ENCODE measurements at regions not wholly inside any gene's neighbourhood (a gene's known extent, or its start where the extent isn't known, plus 50 kb on each side); places are given as distances from the start of the nearest gene placed in this dataset.
A peak's percentile ranks its signal among the peaks of the same experiment; 100 is the strongest.

GRCh38 chr10:63738410-63738809 lies 217.2 kb downstream of the REEP3 start:
- Histone ChIP-seq H4K20me1 (replicated peaks; ENCODE audit: insufficient read depth) (no peaks in the 10 kb centered on the region), H3K27me3 (ENCODE audit: insufficient read depth) (no peaks in the 10 kb centered on the region), H3K9me2 (ENCODE audit: insufficient read depth) (no peaks in the 10 kb centered on the region), H3K4me2 (no peak overlapping the region), H3F3A (replicated peaks; ENCODE audit: low read depth) (0 out of 2 replicates have a peak, but pooled peaks cover 4% of the 10 kb centered on the region), H3K4me3 (no peak overlapping the region), H3K36me3 (ENCODE audit: insufficient read depth) (no peaks in the 10 kb centered on the region), H3K27ac (ENCODE audit: low read depth) (no peak overlapping the region), H2AFZ (no peak overlapping the region; the same call in 1 of the 2 replicates), H3K79me2 (replicated peaks; ENCODE audit: insufficient read depth) (no peaks in the 10 kb centered on the region), H3K4me1 (ENCODE audit: insufficient read depth) (no peaks in the 10 kb centered on the region)
- ATAC-seq: no peak
- Mint-ChIP-seq H3K27ac (no peak overlapping the region), H3K4me1 (peaks cover 4% of the 10 kb centered on the region), H3K4me3 (no peak overlapping the region), H3K9me3 (no peaks in the 10 kb centered on the region), H3K36me3 (ENCODE audit: low read depth) (no peaks in the 10 kb centered on the region), H3K27me3 (ENCODE audit: insufficient read depth, low read depth, poor library complexity) (no peaks in the 10 kb centered on the region)
- no peak for DNase-seq (ENCODE audit: low spot score)
- no peak for TF ChIP-seq CREB1 (CRISPR knock-in tag; IDR thresholded peaks at IDR 0.05; ENCODE audit: low read depth)
- TF ChIP-seq JUNB (IDR thresholded peaks at IDR 0.05; ENCODE audit: unreplicated experiment): no peak
- TF ChIP-seq POLR2AphosphoS5 (IDR thresholded peaks at IDR 0.05; ENCODE audit: low read depth): no peak
- TF ChIP-seq EZH2phosphoT487 (IDR thresholded peaks at IDR 0.05; ENCODE audit: unreplicated experiment): no peak
- no peak for TF ChIP-seq NANOG (IDR thresholded peaks at IDR 0.05; ENCODE audit: borderline replicate concordance)
- TF ChIP-seq EZH2 (IDR thresholded peaks at IDR 0.05; ENCODE audit: low read depth, unreplicated experiment): no peak
- TF ChIP-seq ZNF114 (CRISPR knock-in tag; IDR thresholded peaks at IDR 0.05): no peak

DNA sequence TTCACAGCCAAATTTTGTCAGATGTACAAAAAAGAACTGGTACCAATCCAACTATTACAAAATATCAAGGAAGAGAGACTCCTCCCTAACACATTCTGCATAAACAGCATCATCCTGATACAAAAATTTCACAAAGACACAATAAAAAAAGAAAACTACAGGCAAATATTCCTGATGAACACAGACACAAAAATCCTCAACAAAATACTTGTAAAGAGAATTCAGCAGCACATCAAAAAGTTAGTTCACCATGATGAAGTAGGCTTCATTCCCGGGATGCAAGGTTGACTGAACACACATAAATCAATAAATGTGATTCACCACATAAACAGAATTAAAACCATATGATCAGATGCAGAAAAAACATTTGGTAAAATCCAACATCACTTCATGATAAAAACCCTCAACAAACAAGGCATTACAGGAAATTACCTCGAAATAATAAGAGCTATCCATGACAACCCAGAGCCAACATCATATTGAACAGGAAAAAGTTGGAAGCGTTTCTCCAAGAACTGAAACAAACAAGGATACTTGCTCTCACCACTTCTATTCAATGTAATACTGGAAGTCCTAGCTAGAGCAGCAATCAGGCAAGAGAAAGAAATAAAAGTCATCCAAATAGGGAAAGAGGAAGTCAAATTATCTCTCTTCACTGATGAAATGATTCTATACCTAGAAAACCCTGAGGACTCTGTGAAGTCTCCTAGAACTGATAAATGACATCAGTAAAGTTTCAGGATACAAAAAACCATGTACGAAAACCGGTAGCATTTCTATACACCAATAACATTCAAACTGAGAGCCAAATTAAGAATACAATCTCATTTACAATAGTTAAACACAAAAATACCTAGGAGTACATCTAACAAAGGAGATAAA lies 223.1 kb downstream of the REEP3 start:
- H3K79me2 ChIP-seq (replicated peaks; ENCODE audit: insufficient read depth): no peaks in the 10 kb centered on the region
- Mint-ChIP-seq H3K27me3 (ENCODE audit: insufficient read depth, low read depth, poor library complexity) (no peaks in the 10 kb centered on the region), H3K4me3 (no peak overlapping the region), H3K9me3 (peaks cover 3% of the 10 kb centered on the region; the same call in 2 of the 3 replicates), H3K27ac (no peak overlapping the region), H3K4me1 (peaks cover 4% of the 10 kb centered on the region), H3K36me3 (ENCODE audit: low read depth) (no peaks in the 10 kb centered on the region)
- H3K9me2 ChIP-seq (ENCODE audit: insufficient read depth): no peaks in the 10 kb centered on the region
- H4K20me1 ChIP-seq (replicated peaks; ENCODE audit: insufficient read depth): no peaks in the 10 kb centered on the region
- H3K36me3 ChIP-seq (ENCODE audit: insufficient read depth): no peaks in the 10 kb centered on the region
- no peak for DNase-seq (ENCODE audit: low spot score)
- no peak overlapping the region for H3K27ac ChIP-seq (ENCODE audit: low read depth)
- H2AFZ ChIP-seq: no peak overlapping the region
- no peak for ATAC-seq
- H3F3A ChIP-seq (replicated peaks; ENCODE audit: low read depth): no peaks in the 10 kb centered on the region
- TF ChIP-seq EZH2 (IDR thresholded peaks at IDR 0.05; ENCODE audit: low read depth, unreplicated experiment): no peak
- H3K4me1 ChIP-seq (ENCODE audit: insufficient read depth): no peaks in the 10 kb centered on the region
- no peak overlapping the region for H3K4me2 ChIP-seq
- no peak overlapping the region for H3K4me3 ChIP-seq
- H3K27me3 ChIP-seq (ENCODE audit: insufficient read depth): no peaks in the 10 kb centered on the region

GRCh38 chr10:63749915-63750314 lies 228.7 kb downstream of the REEP3 start:
- TF ChIP-seq EZH2 (IDR thresholded peaks at IDR 0.05; ENCODE audit: low read depth, unreplicated experiment): no peak
- H3K4me1 ChIP-seq (ENCODE audit: insufficient read depth): 0 out of 2 replicates have a peak, but pooled peaks cover 3% of the 10 kb centered on the region
- H3K36me3 ChIP-seq (ENCODE audit: insufficient read depth): no peaks in the 10 kb centered on the region
- no peak for ATAC-seq
- peaks cover 3% of the 10 kb centered on the region; the same call in 2 of the 3 replicates for H3K9me3 Mint-ChIP-seq
- no peak overlapping the region for H3K27ac ChIP-seq (ENCODE audit: low read depth)
- no peak for DNase-seq (ENCODE audit: low spot score)
- no peak overlapping the region for H3K4me3 Mint-ChIP-seq
- no peaks in the 10 kb centered on the region for H3K79me2 ChIP-seq (replicated peaks; ENCODE audit: insufficient read depth)
- peaks cover 8% of the 10 kb centered on the region; the same call in 2 of the 3 replicates for H3K4me1 Mint-ChIP-seq
- H3F3A ChIP-seq (replicated peaks; ENCODE audit: low read depth): no peaks in the 10 kb centered on the region
- no peak overlapping the region for H3K4me2 ChIP-seq
- H2AFZ ChIP-seq: 0 out of 2 replicates have a peak overlapping the region, but pooled peaks have one; percentile 38
- no peaks in the 10 kb centered on the region for H3K27me3 ChIP-seq (ENCODE audit: insufficient read depth)
- H3K36me3 Mint-ChIP-seq (ENCODE audit: low read depth): no peaks in the 10 kb centered on the region
- no peaks in the 10 kb centered on the region for H3K9me2 ChIP-seq (ENCODE audit: insufficient read depth)
- no peak overlapping the region for H3K4me3 ChIP-seq
- peaks cover 4% of the 10 kb centered on the region for H3K27me3 Mint-ChIP-seq (ENCODE audit: insufficient read depth, low read depth, poor library complexity)
- H4K20me1 ChIP-seq (replicated peaks; ENCODE audit: insufficient read depth): no peaks in the 10 kb centered on the region
- no peak overlapping the region for H3K27ac Mint-ChIP-seq
